ENCODE measurements at regions not wholly inside any gene's neighbourhood (a gene's known extent, or its start where the extent isn't known, plus 50 kb on each side); places are given as distances from the start of the nearest gene placed in this dataset.

DNA sequence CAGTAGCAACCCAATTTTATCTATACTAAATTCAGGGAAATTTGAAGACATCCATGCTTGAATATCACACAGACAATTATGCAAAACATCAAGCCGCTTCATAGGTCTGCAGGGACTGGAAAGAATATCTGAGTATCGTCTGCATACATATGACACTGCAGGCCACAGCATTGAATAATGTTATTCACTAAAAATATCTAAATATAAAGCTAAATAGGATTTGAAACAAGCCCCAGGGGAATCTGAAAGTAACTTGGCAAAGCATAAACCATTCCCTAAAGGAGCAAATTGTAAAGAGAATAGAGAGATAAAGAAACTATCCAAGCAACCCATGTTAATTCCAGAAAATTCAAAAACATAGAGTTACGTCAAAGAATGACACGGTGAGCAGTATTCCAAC lies 1251.0 kb downstream of the PCDH17 start:
- no peak overlapping the region for H3K56ac ChIP-seq (ENCODE audit: insufficient read length, low read depth, low read length)
- H2AK5ac ChIP-seq (ENCODE audit: insufficient read length, low read length): no peak overlapping the region
- no peak overlapping the region for H3T11ph ChIP-seq (ENCODE audit: low read length)
- no peaks in the 10 kb centered on the region for H4K20me1 ChIP-seq (ENCODE audit: control insufficient read depth, insufficient read depth, insufficient read length)
- Mint-ChIP-seq H3K36me3 (ENCODE audit: insufficient read depth in 1 of 3, low read depth in 3 of 3) (no peaks in the 10 kb centered on the region; a peak in 1 of 7 replicates), H3K9me3 (no peaks in the 10 kb centered on the region), H3K27me3 (ENCODE audit: low read depth) (no peaks in the 10 kb centered on the region), H3K4me3 (no peak overlapping the region), H3K27ac (no peak overlapping the region), H3K4me1 (peaks cover 14 to 15% of the 10 kb centered on the region in 2 experiments)
- no peak overlapping the region for H3K14ac ChIP-seq (ENCODE audit: insufficient read depth, low read length)
- no peaks in the 10 kb centered on the region for H3K9me3 ChIP-seq (ENCODE audit: control insufficient read depth, low read depth, low read length)
- H2BK5ac ChIP-seq (ENCODE audit: insufficient read length, low read length): no peak overlapping the region
- no peak overlapping the region for H3K9ac ChIP-seq (ENCODE audit: extremely low read depth, insufficient read length, low read length)
- TF ChIP-seq, protein P1, sequence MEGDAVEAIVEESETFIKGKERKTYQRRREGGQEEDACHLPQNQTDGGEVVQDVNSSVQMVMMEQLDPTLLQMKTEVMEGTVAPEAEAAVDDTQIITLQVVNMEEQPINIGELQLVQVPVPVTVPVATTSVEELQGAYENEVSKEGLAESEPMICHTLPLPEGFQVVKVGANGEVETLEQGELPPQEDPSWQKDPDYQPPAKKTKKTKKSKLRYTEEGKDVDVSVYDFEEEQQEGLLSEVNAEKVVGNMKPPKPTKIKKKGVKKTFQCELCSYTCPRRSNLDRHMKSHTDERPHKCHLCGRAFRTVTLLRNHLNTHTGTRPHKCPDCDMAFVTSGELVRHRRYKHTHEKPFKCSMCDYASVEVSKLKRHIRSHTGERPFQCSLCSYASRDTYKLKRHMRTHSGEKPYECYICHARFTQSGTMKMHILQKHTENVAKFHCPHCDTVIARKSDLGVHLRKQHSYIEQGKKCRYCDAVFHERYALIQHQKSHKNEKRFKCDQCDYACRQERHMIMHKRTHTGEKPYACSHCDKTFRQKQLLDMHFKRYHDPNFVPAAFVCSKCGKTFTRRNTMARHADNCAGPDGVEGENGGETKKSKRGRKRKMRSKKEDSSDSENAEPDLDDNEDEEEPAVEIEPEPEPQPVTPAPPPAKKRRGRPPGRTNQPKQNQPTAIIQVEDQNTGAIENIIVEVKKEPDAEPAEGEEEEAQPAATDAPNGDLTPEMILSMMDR (conservative IDR thresholded peaks at IDR 0.05): no peak
- no peak overlapping the region for H4K5ac ChIP-seq (ENCODE audit: insufficient read length, low read depth, low read length)
- no peak overlapping the region for H2AFZ ChIP-seq (ENCODE audit: low read length)
- H3K18ac ChIP-seq (ENCODE audit: insufficient read length, low read depth, low read length): no peak overlapping the region
- H3K79me1 ChIP-seq (ENCODE audit: insufficient read depth, low read depth, low read length, poor library complexity, severe bottlenecking): no peaks in the 10 kb centered on the region
- no peak overlapping the region for H2BK20ac ChIP-seq (ENCODE audit: low read depth, low read length, poor library complexity, severe bottlenecking)
- H3K27ac ChIP-seq (ENCODE audit: insufficient read length, low read depth, low read length): no peak overlapping the region
- no peaks in the 10 kb centered on the region for H3K79me2 ChIP-seq (ENCODE audit: insufficient read depth, low read length)
- no peak overlapping the region for H3K4ac ChIP-seq (ENCODE audit: low read depth, low read length)
- no peak overlapping the region for H2BK15ac ChIP-seq (ENCODE audit: low read depth, low read length)
- H3K4me2 ChIP-seq (ENCODE audit: insufficient read depth, insufficient read length, low read length): no peak overlapping the region
- H4K8ac ChIP-seq (replicated peaks; ENCODE audit: insufficient read length, low read depth, low read length): no peak overlapping the region
- no peaks in the 10 kb centered on the region for H3K4me1 ChIP-seq (ENCODE audit: insufficient read depth, low read length)
- WGBS (ENCODE audit: extremely low coverage, insufficient read length, low lambda C conversion rate): no CpG with 5 or more reads among the region's 4 CpGs
- no peak overlapping the region for H2BK120ac ChIP-seq (ENCODE audit: low read depth, low read length, poor library complexity, severe bottlenecking)
- H2BK12ac ChIP-seq (ENCODE audit: insufficient read length, low read depth, low read length): no peak overlapping the region
- no peaks in the 10 kb centered on the region for H3K27me3 ChIP-seq (ENCODE audit: insufficient read depth, low read length)
- DNase-seq: no peak
- no peak overlapping the region for H3K23ac ChIP-seq (ENCODE audit: insufficient read length, low read depth, low read length)
- no peak overlapping the region for H4K91ac ChIP-seq (ENCODE audit: insufficient read length, low read depth, low read length)
- H3K23me2 ChIP-seq (ENCODE audit: insufficient read length, low read depth, low read length, poor library complexity, severe bottlenecking): no peaks in the 10 kb centered on the region
